CD14-positive monocyte (primary cell): ENCODE measurements at regions not wholly inside any gene's neighbourhood (a gene's known extent, or its start where the extent isn't known, plus 50 kb on each side); places are given as distances from the start of the nearest gene placed in this dataset.

Source experiments
- DNase-seq, 3 donors: peaks; one replicate each; pipeline ENCODE4 v3.0.0-alpha.2; 2011 to 2022
- H2AFZ ChIP-seq: 2 replicates; pipeline ENCODE4 v1.6.0; 2012; ENCODE audit warnings: mild to moderate bottlenecking, low read depth, low read length, inconsistent platforms; ENCODE audit not compliant: insufficient read depth, poor library complexity, severe bottlenecking
- H3K27ac ChIP-seq, 2 donors: 1 replicate in 1 of 2; 2 replicates in 1 of 2; pipeline ENCODE4 v1.5.1; 2012 to 2013; ENCODE audit warnings: low read length in 2 of 2, control low read depth in 1 of 2, inconsistent platforms in 1 of 2, low read depth in 1 of 2, mild to moderate bottlenecking in 1 of 2
- H3K27me3 ChIP-seq, 2 donors: one replicate each; pipeline versions ENCODE4 v1.6.0 to v1.6.1; 2011 to 2013; ENCODE audit warnings: low read length in 2 of 2; ENCODE audit not compliant: control insufficient read depth in 2 of 2, insufficient read depth in 2 of 2
- H3K36me3 ChIP-seq, 2 donors: replicated peaks in 1 of 2; 1 replicate in 1 of 2; 2 replicates in 1 of 2; pipeline versions ENCODE4 v1.5.1 to v1.6.1; 2012 to 2013; ENCODE audit warnings: low read length in 2 of 2, control low read depth in 1 of 2, inconsistent platforms in 1 of 2, mild to moderate bottlenecking in 1 of 2; ENCODE audit not compliant: insufficient read depth in 2 of 2, control insufficient read depth in 1 of 2
- H3K4me1 ChIP-seq, 2 donors: 1 replicate in 1 of 2; 2 replicates in 1 of 2; pipeline versions ENCODE4 v1.5.1 to v1.6.1; 2012 to 2013; ENCODE audit warnings: low read length in 2 of 2, control low read depth in 1 of 2, inconsistent platforms in 1 of 2, mild to moderate bottlenecking in 1 of 2, moderate library complexity in 1 of 2; ENCODE audit not compliant: insufficient read depth in 2 of 2, control insufficient read depth in 1 of 2
- H3K4me2 ChIP-seq: replicated peaks from 2 replicates; pipeline ENCODE3; 2012; ENCODE audit warnings: low read length, moderate library complexity, mild to moderate bottlenecking; ENCODE audit not compliant: poor library complexity, severe bottlenecking; ENCODE audit errors: extremely low read depth
- H3K4me3 ChIP-seq, 3 experiments: fragments of 200-600 bp in 1 of 3; sonication (generic) in 1 of 3; replicated peaks in 1 of 3; 1 replicate in 2 of 3; 2 replicates in 1 of 3; pipeline ENCODE4 v1.5.1; 2011 to 2013; ENCODE audit warnings: low read length in 3 of 3, mild to moderate bottlenecking in 3 of 3, control low read depth in 2 of 3, low read depth in 2 of 3, inconsistent platforms in 1 of 3, moderate library complexity in 1 of 3
- H3K79me2 ChIP-seq: 2 replicates; pipeline ENCODE4 v1.6.0; 2012; ENCODE audit warnings: mild to moderate bottlenecking, control low read depth, inconsistent platforms, low read length, moderate library complexity; ENCODE audit not compliant: insufficient read depth
- H3K9ac ChIP-seq: 2 replicates; pipeline ENCODE4 v1.6.0; 2017; ENCODE audit warnings: low read length, mild to moderate bottlenecking; ENCODE audit not compliant: insufficient read depth, poor library complexity, severe bottlenecking
- H3K9me3 ChIP-seq, 2 donors: replicated peaks in 1 of 2; 1 replicate in 1 of 2; 2 replicates in 1 of 2; pipeline versions ENCODE4 v1.5.1 to v1.6.1; 2012 to 2013; ENCODE audit warnings: low read length in 2 of 2, control low read depth in 1 of 2; ENCODE audit not compliant: control insufficient read depth in 1 of 2, insufficient read depth in 1 of 2
- H4K20me1 ChIP-seq: 2 replicates; pipeline ENCODE4 v1.6.0; 2012; ENCODE audit warnings: mild to moderate bottlenecking, low read length, control low read depth, moderate library complexity; ENCODE audit not compliant: insufficient read depth
- H3K27ac Mint-ChIP-seq, 7 donors: one replicate each; pipeline ENCODE4 v1.8.0; 2020; ENCODE audit warnings: mild to moderate bottlenecking in 7 of 7, mixed read lengths in 7 of 7, moderate library complexity in 6 of 7, inconsistent platforms in 2 of 7
- H3K27me3 Mint-ChIP-seq, 3 donors: one replicate each; pipeline ENCODE4 v1.8.0; 2021 to 2022; ENCODE audit warnings: low read depth in 3 of 3, mild to moderate bottlenecking in 3 of 3, mixed read lengths in 3 of 3, moderate library complexity in 3 of 3, inconsistent platforms in 1 of 3
- H3K36me3 Mint-ChIP-seq, 2 donors: one replicate each; pipeline ENCODE4 v1.8.0; 2020; ENCODE audit warnings: mixed read lengths in 2 of 2, inconsistent platforms in 1 of 2, mild to moderate bottlenecking in 1 of 2
- H3K4me1 Mint-ChIP-seq: one replicate; pipeline ENCODE4 v1.8.0; 2020; ENCODE audit warnings: mild to moderate bottlenecking, mixed read lengths
- H3K4me3 Mint-ChIP-seq, 2 donors: one replicate each; pipeline ENCODE4 v1.8.0; 2020; ENCODE audit warnings: mild to moderate bottlenecking in 2 of 2, mixed read lengths in 2 of 2, moderate library complexity in 1 of 2
- H3K9me3 Mint-ChIP-seq, 7 donors: one replicate each; pipeline ENCODE4 v1.8.0; 2020 to 2022; ENCODE audit warnings: mixed read lengths in 7 of 7, mild to moderate bottlenecking in 6 of 7, moderate library complexity in 6 of 7, inconsistent platforms in 2 of 7
- WGBS: methylation state at CpG from one replicate; pipeline ENCODE4 v1.1.5; 2013; ENCODE audit warnings: missing lambda C conversion rate; ENCODE audit not compliant: insufficient coverage; 5-methylcytosine and 5-hydroxymethylcytosine counted together
- intact Hi-C, 2 donors: fragments of 100-400 bp; cut with micrococcal nuclease; formaldehyde crosslinking; loops; one replicate each; pipeline versions ENCODE4 v1.15.0 to v1.15.1; 2023
- TF ChIP-seq, protein P1 (sequence below): fragments of 200-600 bp; IDR thresholded peaks from one replicate; pipeline ENCODE4 v1.8.0; 2022; ENCODE audit warnings: antibody characterized with exemption, mild to moderate bottlenecking

DNA sequence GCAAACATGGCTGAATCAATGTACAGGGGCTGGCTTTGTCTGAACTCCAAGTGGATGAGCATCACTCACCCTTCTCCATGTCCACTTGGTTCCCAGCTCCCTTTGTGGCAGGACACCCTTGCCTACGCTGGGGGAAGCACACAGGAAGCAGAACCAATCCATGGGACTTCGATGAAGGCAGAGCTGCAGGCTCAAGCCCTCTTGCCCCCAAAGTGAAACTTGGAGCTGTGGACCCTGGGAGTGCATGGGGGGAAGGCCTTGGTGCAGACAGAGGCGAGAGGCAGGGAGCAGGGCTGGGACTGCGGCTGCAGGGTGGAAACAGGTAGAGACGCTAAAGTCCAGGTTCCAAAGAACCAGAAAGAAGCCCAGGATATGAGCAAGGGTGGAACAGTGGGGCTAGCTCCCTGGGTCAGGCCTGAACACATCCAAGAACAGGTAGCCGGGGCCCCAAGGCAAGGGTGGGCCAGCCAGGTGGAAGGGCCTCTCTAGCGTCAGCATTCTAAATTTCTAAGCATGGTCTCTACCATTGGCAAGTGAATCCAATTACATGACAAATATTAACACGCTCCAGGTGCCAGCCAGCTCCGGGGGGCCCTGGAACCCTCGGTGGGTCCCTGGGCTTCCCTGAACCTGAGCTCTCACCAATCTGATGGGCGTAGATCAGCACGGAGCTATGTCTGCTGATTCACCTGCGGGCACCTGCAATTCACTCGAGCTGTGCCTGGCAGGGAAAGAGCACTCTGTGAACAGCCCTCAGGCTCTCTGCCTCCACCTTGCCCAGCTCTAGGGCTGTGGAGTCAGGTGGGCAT lies 532.8 kb downstream of the BRD1 start:
- Histone ChIP-seq H3K36me3 (no peaks in the 10 kb centered on the region), H3K79me2 (no peaks in the 10 kb centered on the region), H2AFZ (no peak overlapping the region), H3K27me3 (no peaks in the 10 kb centered on the region), H3K4me2 (no peak overlapping the region), H3K9ac (no peak overlapping the region), H3K4me1 (no peaks in the 10 kb centered on the region), H3K4me3 (no peak overlapping the region), H3K27ac (no peak overlapping the region), H4K20me1 (no peaks in the 10 kb centered on the region), H3K9me3 (peaks cover 6 to 19% of the 10 kb centered on the region in 2 donors)
- H3K4me1 Mint-ChIP-seq = no peaks in the 10 kb centered on the region
- 94% methylated on average over 14 of the region's 14 CpGs for WGBS
- H3K27me3 Mint-ChIP-seq = peaks cover 0 to 9% (median 9%) of the 10 kb centered on the region in 3 donors
- DNase-seq = no peak
- no peak overlapping the region for H3K4me3 Mint-ChIP-seq
- intact Hi-C loops = no loop called here
- peaks cover 5 to 31% (median 17%) of the 10 kb centered on the region in 7 donors for H3K9me3 Mint-ChIP-seq
- TF ChIP-seq, protein P1, sequence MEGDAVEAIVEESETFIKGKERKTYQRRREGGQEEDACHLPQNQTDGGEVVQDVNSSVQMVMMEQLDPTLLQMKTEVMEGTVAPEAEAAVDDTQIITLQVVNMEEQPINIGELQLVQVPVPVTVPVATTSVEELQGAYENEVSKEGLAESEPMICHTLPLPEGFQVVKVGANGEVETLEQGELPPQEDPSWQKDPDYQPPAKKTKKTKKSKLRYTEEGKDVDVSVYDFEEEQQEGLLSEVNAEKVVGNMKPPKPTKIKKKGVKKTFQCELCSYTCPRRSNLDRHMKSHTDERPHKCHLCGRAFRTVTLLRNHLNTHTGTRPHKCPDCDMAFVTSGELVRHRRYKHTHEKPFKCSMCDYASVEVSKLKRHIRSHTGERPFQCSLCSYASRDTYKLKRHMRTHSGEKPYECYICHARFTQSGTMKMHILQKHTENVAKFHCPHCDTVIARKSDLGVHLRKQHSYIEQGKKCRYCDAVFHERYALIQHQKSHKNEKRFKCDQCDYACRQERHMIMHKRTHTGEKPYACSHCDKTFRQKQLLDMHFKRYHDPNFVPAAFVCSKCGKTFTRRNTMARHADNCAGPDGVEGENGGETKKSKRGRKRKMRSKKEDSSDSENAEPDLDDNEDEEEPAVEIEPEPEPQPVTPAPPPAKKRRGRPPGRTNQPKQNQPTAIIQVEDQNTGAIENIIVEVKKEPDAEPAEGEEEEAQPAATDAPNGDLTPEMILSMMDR = no peak
- no peak overlapping the region for H3K27ac Mint-ChIP-seq
- no peaks in the 10 kb centered on the region for H3K36me3 Mint-ChIP-seq

DNA sequence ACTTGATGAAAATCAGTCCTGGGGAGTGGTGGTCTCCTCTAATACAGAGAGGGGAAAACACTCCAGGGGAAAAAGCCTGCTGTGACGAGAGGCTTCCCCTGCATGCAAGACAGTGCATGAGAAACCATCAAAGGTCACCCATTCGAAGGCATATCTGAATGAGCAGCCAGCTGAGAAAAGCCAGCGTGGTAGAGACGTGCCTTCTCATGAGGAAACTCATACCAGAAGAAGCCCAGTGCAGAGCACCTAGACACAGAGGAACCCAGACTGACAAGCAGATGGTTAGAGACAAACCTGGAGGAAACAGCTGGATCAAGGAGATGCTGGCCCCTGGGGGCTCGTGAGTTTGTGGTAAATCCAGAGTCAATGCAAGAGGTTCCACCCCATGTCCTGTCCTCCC lies 534.8 kb downstream of the BRD1 start:
- intact Hi-C loops = no loop called here
- H3K36me3 Mint-ChIP-seq = no peaks in the 10 kb centered on the region

More for the DNA sequence above, 534.8 kb downstream of the BRD1 start:
- Histone ChIP-seq H3K4me3 (no peak overlapping the region), H3K4me1 (no peaks in the 10 kb centered on the region), H3K79me2 (no peaks in the 10 kb centered on the region), H3K9me3 (peaks cover 6 to 19% of the 10 kb centered on the region in 2 donors), H3K36me3 (no peaks in the 10 kb centered on the region), H3K27me3 (no peaks in the 10 kb centered on the region), H3K4me2 (no peak overlapping the region), H3K9ac (no peak overlapping the region), H4K20me1 (no peaks in the 10 kb centered on the region), H2AFZ (no peak overlapping the region), H3K27ac (no peak overlapping the region)
- WGBS = 61% methylated on average over 4 of the region's 5 CpGs
- TF ChIP-seq, protein P1 = no peak
- Mint-ChIP-seq H3K4me1 (no peaks in the 10 kb centered on the region), H3K27ac (no peak overlapping the region), H3K4me3 (no peak overlapping the region), H3K9me3 (peaks cover 5 to 31% (median 17%) of the 10 kb centered on the region in 7 donors), H3K27me3 (peaks cover 0 to 11% (median 6%) of the 10 kb centered on the region in 3 donors)
- no peak for DNase-seq
